ENCODE measurements at regions not wholly inside any gene's neighbourhood (a gene's known extent, or its start where the extent isn't known, plus 50 kb on each side); places are given as distances from the start of the nearest gene placed in this dataset.
"Not testable (repeated sequence)": the region's sequence is repeated elsewhere in the genome, so short reads cannot be mapped to it uniquely, and the experiment has no call there.

DNA sequence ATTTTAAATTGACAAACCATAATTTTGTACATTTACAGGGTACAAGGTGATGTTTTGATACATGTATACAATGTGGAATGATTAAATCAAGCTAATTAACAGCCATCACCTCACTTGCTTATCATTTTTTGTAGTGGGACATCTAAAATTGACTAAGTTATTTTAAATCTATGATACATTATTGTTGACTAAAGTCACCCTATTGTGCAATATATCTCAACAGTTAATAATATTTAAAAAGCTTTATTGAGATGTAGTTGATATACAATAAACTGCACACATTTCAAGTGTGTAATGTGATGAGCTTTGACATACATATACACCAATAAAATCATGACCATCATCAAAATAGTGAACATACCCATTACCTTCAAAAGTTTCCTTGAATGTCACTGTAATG, 242.5 kb upstream of the PLXNA2 start:
- Histone ChIP-seq H2BK12ac (ENCODE audit: low read length) (no peak overlapping the region), H3K4me1 (ENCODE audit: control insufficient read depth in 1 of 2, insufficient read depth in 2 of 2, low read length in 2 of 2) (no peaks in the 10 kb centered on the region), H3K9me3 (ENCODE audit: insufficient read depth, low read depth, low read length) (no peaks in the 10 kb centered on the region), H3K36me3 (ENCODE audit: control insufficient read depth in 1 of 2, insufficient read depth in 2 of 2, low read length in 2 of 2) (no peaks in the 10 kb centered on the region), H3K4ac (ENCODE audit: low read depth, low read length) (no peak overlapping the region), H3K9ac (ENCODE audit: low read length) (no peak overlapping the region), H3K79me2 (ENCODE audit: control insufficient read depth, insufficient read depth, low read length, poor library complexity) (no peaks in the 10 kb centered on the region), H3K23ac (ENCODE audit: low read length) (no peak overlapping the region), H3K79me1 (ENCODE audit: low read length) (no peaks in the 10 kb centered on the region), H2BK120ac (ENCODE audit: insufficient read depth, low read length, poor library complexity) (no peak overlapping the region), H2AK5ac (ENCODE audit: low read length) (no peak overlapping the region), H2BK5ac (ENCODE audit: low read depth, low read length, poor library complexity) (no peak overlapping the region), H3K27me3 (ENCODE audit: insufficient read depth, low read length) (no peaks in the 10 kb centered on the region), H4K91ac (ENCODE audit: low read depth, low read length) (no peak overlapping the region), H3K18ac (ENCODE audit: low read length) (no peak overlapping the region), H2AFZ (ENCODE audit: insufficient read depth, low read length, poor library complexity) (no peak overlapping the region), H4K8ac (ENCODE audit: low read depth, low read length) (no peak overlapping the region), H3K4me3 (ENCODE audit: low read depth, low read length) (no peak overlapping the region), H3K14ac (ENCODE audit: low read length) (no peak overlapping the region), H4K12ac (ENCODE audit: low read depth, low read length) (no peak overlapping the region), H3K27ac (ENCODE audit: low read depth, low read length) (no peak overlapping the region), H3K4me2 (ENCODE audit: low read length) (no peak overlapping the region)
- DNase-seq = no peak

- H3K9me3 ChIP-seq (ENCODE audit: insufficient read depth, low read depth, low read length); H2AK5ac ChIP-seq (ENCODE audit: low read length); H4K8ac ChIP-seq (ENCODE audit: low read depth, low read length); H4K12ac ChIP-seq (ENCODE audit: low read depth, low read length); H3K4me3 ChIP-seq (ENCODE audit: low read depth, low read length); H3K36me3 ChIP-seq (ENCODE audit: control insufficient read depth in 1 of 2, insufficient read depth in 2 of 2, low read length in 2 of 2); H2AFZ ChIP-seq (ENCODE audit: insufficient read depth, low read length, poor library complexity); H3K4me1 ChIP-seq (ENCODE audit: control insufficient read depth in 1 of 2, insufficient read depth in 2 of 2, low read length in 2 of 2); H2BK5ac ChIP-seq (ENCODE audit: low read depth, low read length, poor library complexity); H3K4me2 ChIP-seq (ENCODE audit: low read length); H3K18ac ChIP-seq (ENCODE audit: low read length); H3K9ac ChIP-seq (ENCODE audit: low read length); H3K23ac ChIP-seq (ENCODE audit: low read length); H2BK12ac ChIP-seq (ENCODE audit: low read length); H4K91ac ChIP-seq (ENCODE audit: low read depth, low read length); H3K14ac ChIP-seq (ENCODE audit: low read length); H2BK120ac ChIP-seq (ENCODE audit: insufficient read depth, low read length, poor library complexity); H3K79me2 ChIP-seq (ENCODE audit: control insufficient read depth, insufficient read depth, low read length, poor library complexity); H3K4ac ChIP-seq (ENCODE audit: low read depth, low read length); DNase-seq; H3K27ac ChIP-seq (ENCODE audit: low read depth, low read length); H3K27me3 ChIP-seq (ENCODE audit: insufficient read depth, low read length); H3K79me1 ChIP-seq (ENCODE audit: low read length): not testable (repeated sequence)
- WGBS (ENCODE audit: extremely low coverage, insufficient coverage, insufficient read length) = no CpG with 5 or more reads among the region's 36 CpGs
These were observed 244.2 kb upstream of the PLXNA2 start for GRCh38 chr1:208488432-208488831.

DNA sequence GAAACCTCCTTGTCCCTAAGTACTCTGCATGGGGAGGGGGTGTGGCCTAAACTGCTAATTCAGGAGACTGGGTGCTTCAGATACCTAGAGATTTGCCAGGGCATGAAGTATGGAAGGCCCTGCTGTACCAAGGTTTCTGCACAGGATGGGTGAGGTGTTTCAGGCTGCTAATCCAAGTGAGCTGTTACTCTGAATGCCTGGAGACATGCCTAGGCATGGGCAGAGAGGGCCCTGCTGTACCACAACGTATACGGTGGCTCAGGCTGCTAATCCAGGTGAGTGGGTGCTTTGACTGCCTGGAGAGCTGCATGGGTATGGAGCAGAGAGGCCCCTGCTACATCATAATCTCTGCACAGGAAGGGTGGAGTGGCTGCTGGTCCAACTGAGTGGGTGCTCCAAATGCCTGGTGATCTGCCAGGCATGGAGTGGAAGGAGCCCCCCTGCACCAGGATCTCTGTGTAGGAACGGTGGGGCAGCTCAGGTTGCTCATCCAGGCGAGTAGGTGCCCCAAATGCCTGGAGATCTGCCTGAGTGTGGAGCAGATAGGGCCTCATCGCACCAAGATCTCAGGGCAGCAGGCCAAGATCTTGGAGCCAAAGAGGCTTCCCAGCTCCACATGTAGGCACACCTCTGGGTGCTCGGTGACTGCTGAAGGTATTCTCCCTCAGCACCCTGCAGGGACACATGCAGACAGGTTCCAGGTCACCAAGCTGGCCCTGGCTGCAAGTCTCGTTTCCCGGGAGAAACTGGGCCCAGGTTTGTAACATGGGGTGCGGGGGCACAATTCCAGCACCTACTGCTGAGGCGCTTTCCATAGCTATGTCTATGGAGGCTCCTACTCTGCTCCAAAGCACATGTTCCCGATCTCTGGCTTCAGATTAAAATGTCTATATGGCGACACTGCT, 252.5 kb upstream of the PLXNA2 start:
- Histone ChIP-seq H4K91ac (ENCODE audit: low read depth, low read length) (no peak overlapping the region), H3K36me3 (ENCODE audit: control insufficient read depth in 1 of 2, insufficient read depth in 2 of 2, low read length in 2 of 2) (no peaks in the 10 kb centered on the region), H3K4me3 (ENCODE audit: low read depth, low read length) (no peak overlapping the region), H3K27me3 (ENCODE audit: insufficient read depth, low read length) (no peaks in the 10 kb centered on the region), H3K4me2 (ENCODE audit: low read length) (no peak overlapping the region), H2AFZ (ENCODE audit: insufficient read depth, low read length, poor library complexity) (no peak overlapping the region), H3K18ac (ENCODE audit: low read length) (no peak overlapping the region), H3K14ac (ENCODE audit: low read length) (no peak overlapping the region), H2BK5ac (ENCODE audit: low read depth, low read length, poor library complexity) (no peak overlapping the region), H3K23ac (ENCODE audit: low read length) (no peak overlapping the region), H2AK5ac (ENCODE audit: low read length) (no peak overlapping the region), H3K4me1 (ENCODE audit: control insufficient read depth in 1 of 2, insufficient read depth in 2 of 2, low read length in 2 of 2) (no peaks in the 10 kb centered on the region), H3K4ac (ENCODE audit: low read depth, low read length) (no peak overlapping the region), H2BK12ac (ENCODE audit: low read length) (no peak overlapping the region), H3K9me3 (ENCODE audit: insufficient read depth, low read depth, low read length) (peaks cover 1% of the 10 kb centered on the region), H3K27ac (ENCODE audit: low read depth, low read length) (no peak overlapping the region), H3K79me2 (ENCODE audit: control insufficient read depth, insufficient read depth, low read length, poor library complexity) (no peaks in the 10 kb centered on the region), H4K8ac (ENCODE audit: low read depth, low read length) (no peak overlapping the region), H3K9ac (ENCODE audit: low read length) (no peak overlapping the region), H3K79me1 (ENCODE audit: low read length) (no peaks in the 10 kb centered on the region), H2BK120ac (ENCODE audit: insufficient read depth, low read length, poor library complexity) (no peak overlapping the region), H4K12ac (ENCODE audit: low read depth, low read length) (no peak overlapping the region)
- WGBS (ENCODE audit: extremely low coverage, insufficient coverage, insufficient read length) = no CpG with 5 or more reads among the region's 12 CpGs
- no peak for DNase-seq

- H3K23ac ChIP-seq (ENCODE audit: low read length) = no peak overlapping the region
- H3K79me2 ChIP-seq (ENCODE audit: control insufficient read depth, insufficient read depth, low read length, poor library complexity) = no peaks in the 10 kb centered on the region
- H4K12ac ChIP-seq (ENCODE audit: low read depth, low read length) = no peak overlapping the region
- H4K8ac ChIP-seq (ENCODE audit: low read depth, low read length) = no peak overlapping the region
- no peak overlapping the region for H2AK5ac ChIP-seq (ENCODE audit: low read length)
- no peak overlapping the region for H2AFZ ChIP-seq (ENCODE audit: insufficient read depth, low read length, poor library complexity)
- no CpG with 5 or more reads among the region's 4 CpGs for WGBS (ENCODE audit: extremely low coverage, insufficient coverage, insufficient read length)
- no peaks in the 10 kb centered on the region for H3K4me1 ChIP-seq (ENCODE audit: control insufficient read depth in 1 of 2, insufficient read depth in 2 of 2, low read length in 2 of 2)
- H3K36me3 ChIP-seq (ENCODE audit: control insufficient read depth in 1 of 2, insufficient read depth in 2 of 2, low read length in 2 of 2) = no peaks in the 10 kb centered on the region
- H3K79me1 ChIP-seq (ENCODE audit: low read length) = no peaks in the 10 kb centered on the region
- H2BK12ac ChIP-seq (ENCODE audit: low read length) = no peak overlapping the region
- H2BK5ac ChIP-seq (ENCODE audit: low read depth, low read length, poor library complexity) = no peak overlapping the region
- DNase-seq = no peak
- H3K14ac ChIP-seq (ENCODE audit: low read length) = no peak overlapping the region
- H3K4me2 ChIP-seq (ENCODE audit: low read length) = no peak overlapping the region
- H3K18ac ChIP-seq (ENCODE audit: low read length) = no peak overlapping the region
- no peak overlapping the region for H3K4me3 ChIP-seq (ENCODE audit: low read depth, low read length)
- H3K27ac ChIP-seq (ENCODE audit: low read depth, low read length) = no peak overlapping the region
- H3K4ac ChIP-seq (ENCODE audit: low read depth, low read length) = no peak overlapping the region
- no peaks in the 10 kb centered on the region for H3K27me3 ChIP-seq (ENCODE audit: insufficient read depth, low read length)
- H2BK120ac ChIP-seq (ENCODE audit: insufficient read depth, low read length, poor library complexity) = no peak overlapping the region
- H4K91ac ChIP-seq (ENCODE audit: low read depth, low read length) = no peak overlapping the region
- peaks cover 1% of the 10 kb centered on the region for H3K9me3 ChIP-seq (ENCODE audit: insufficient read depth, low read depth, low read length)
- no peak overlapping the region for H3K9ac ChIP-seq (ENCODE audit: low read length)
These were observed 253.8 kb upstream of the PLXNA2 start for GRCh38 chr1:208497866-208498541.
